Renal pelvis (tissue), 1 donor: ENCODE measurements at regions not wholly inside any gene's neighbourhood (a gene's known extent, or its start where the extent isn't known, plus 50 kb on each side); places are given as distances from the start of the nearest gene placed in this dataset.

Experiments used
- DNase-seq: peaks from one replicate; pipeline ENCODE4 v3.0.0-alpha.2; 2013

GRCh38 chr9:27880635-27881034, 307.4 kb upstream of the C9orf72 start:
- DNase-seq: no peak

GRCh38 chr9:27888661-27889295, 315.5 kb upstream of the C9orf72 start:
- DNase-seq: no peak

- DNase-seq: no peak
Observed at GRCh38 chr9:27924502-27924901, 351.2 kb upstream of the C9orf72 start.

- DNase-seq: no peak
Observed at GRCh38 chr9:27925815-27926214, 352.5 kb upstream of the C9orf72 start.

- no peak for DNase-seq
Observed at GRCh38 chr9:27929841-27930240, 356.6 kb upstream of the C9orf72 start.

GRCh38 chr9:27933210-27934025, 360.1 kb upstream of the C9orf72 start:
- peak; percentile 49 for DNase-seq

GRCh38 chr9:27934471-27934870, 361.2 kb upstream of the C9orf72 start:
- DNase-seq: no peak

GRCh38 chr9:27939186-27939585, 365.9 kb upstream of the C9orf72 start:
- DNase-seq: no peak

- DNase-seq: no peak
Observed at GRCh38 chr9:27940535-27940934, 367.3 kb upstream of the C9orf72 start.

GRCh38 chr9:27943501-27943900, 370.2 kb upstream of the C9orf72 start:
- no peak for DNase-seq

- no peak for DNase-seq
Observed at GRCh38 chr9:27945386-27945785, 372.1 kb upstream of the C9orf72 start.

- DNase-seq: no peak
Observed at GRCh38 chr9:27950382-27950781, 377.1 kb upstream of the C9orf72 start.

GRCh38 chr9:27954858-27955257, 381.6 kb upstream of the C9orf72 start:
- DNase-seq: no peak

- DNase-seq: no peak
Observed at GRCh38 chr9:27963836-27964235, 390.6 kb upstream of the C9orf72 start.

- DNase-seq: no peak
Observed at GRCh38 chr9:27967210-27967609, 393.9 kb upstream of the C9orf72 start.

- DNase-seq: no peak
Observed at GRCh38 chr9:27977931-27978330, 404.6 kb upstream of the C9orf72 start.

- no peak for DNase-seq
Observed at GRCh38 chr9:27985714-27986113, 412.4 kb upstream of the C9orf72 start.

GRCh38 chr9:27990524-27990923, 417.2 kb upstream of the C9orf72 start:
- no peak for DNase-seq

GRCh38 chr9:27991221-27991620, 417.9 kb upstream of the C9orf72 start:
- no peak for DNase-seq

GRCh38 chr9:28001096-28001495, 427.8 kb upstream of the C9orf72 start:
- DNase-seq: no peak

- DNase-seq: no peak
Observed at GRCh38 chr9:28004900-28005299, 431.6 kb upstream of the C9orf72 start.

GRCh38 chr9:28005779-28006178, 432.5 kb upstream of the C9orf72 start:
- DNase-seq: no peak

GRCh38 chr9:28007097-28007817, 434.0 kb upstream of the C9orf72 start:
- DNase-seq: no peak
